MM.1S (cell line): ENCODE measurements at regions not wholly inside any gene's neighbourhood (a gene's known extent, or its start where the extent isn't known, plus 50 kb on each side); places are given as distances from the start of the nearest gene placed in this dataset.

Experiments used
- DNase-seq: peaks from one replicate; pipeline ENCODE4 v3.0.0-alpha.2; 2015
- H2AFZ ChIP-seq: fragments of 300-600 bp; sonication (generic); 2 replicates; pipeline ENCODE4 v1.6.0; 2016; ENCODE audit warnings: antibody characterized with exemption, low read length
- H3F3A ChIP-seq: fragments of 300-600 bp; sonication (generic); 2 replicates; pipeline ENCODE4 v1.6.1; 2016; ENCODE audit warnings: mild to moderate bottlenecking, antibody characterized with exemption, low read length, moderate library complexity, mixed read lengths; ENCODE audit not compliant: insufficient read depth
- H3K27ac ChIP-seq: fragments of 300-600 bp; sonication (generic); 2 replicates; pipeline ENCODE4 v1.5.1; 2016; ENCODE audit warnings: mild to moderate bottlenecking, low read length
- H3K27me3 ChIP-seq: fragments of 300-600 bp; sonication (generic); replicated peaks from 2 replicates; pipeline ENCODE4 v1.6.0; 2016; ENCODE audit warnings: low read length; ENCODE audit not compliant: insufficient read depth
- H3K36me3 ChIP-seq: fragments of 300-600 bp; sonication (generic); replicated peaks from 2 replicates; pipeline ENCODE4 v1.6.1; 2016; ENCODE audit warnings: mild to moderate bottlenecking, low read length, mixed read lengths; ENCODE audit not compliant: insufficient read depth
- H3K4me1 ChIP-seq: fragments of 300-600 bp; sonication (generic); 2 replicates; pipeline ENCODE4 v1.6.1; 2016; ENCODE audit warnings: low read length, mixed read lengths
- H3K4me2 ChIP-seq: fragments of 300-600 bp; sonication (generic); 2 replicates; pipeline ENCODE4 v1.6.0; 2016; ENCODE audit warnings: low read depth, low read length
- H3K4me3 ChIP-seq: fragments of 300-600 bp; sonication (generic); 2 replicates; pipeline ENCODE4 v1.5.1; 2016; ENCODE audit warnings: low read length, mixed read lengths
- H3K79me2 ChIP-seq: fragments of 300-600 bp; sonication (generic); 2 replicates; pipeline ENCODE4 v1.6.1; 2016; ENCODE audit warnings: mixed run types, low read length, mixed read lengths
- H3K9ac ChIP-seq: fragments of 300-600 bp; sonication (generic); 2 replicates; pipeline ENCODE4 v1.6.1; 2016; ENCODE audit warnings: low read length, mixed read lengths
- H3K9me2 ChIP-seq: fragments of 300-600 bp; sonication (generic); replicated peaks from 2 replicates; pipeline ENCODE4 v1.6.1; 2016; ENCODE audit warnings: mild to moderate bottlenecking, low read length, mixed read lengths; ENCODE audit not compliant: insufficient read depth
- H3K9me3 ChIP-seq: fragments of 300-600 bp; sonication (generic); replicated peaks from 2 replicates; pipeline ENCODE4 v1.6.1; 2016; ENCODE audit warnings: mild to moderate bottlenecking, low read length, mixed read lengths; ENCODE audit not compliant: insufficient read depth
- H4K20me1 ChIP-seq: fragments of 300-600 bp; sonication (generic); 2 replicates; pipeline ENCODE4 v1.6.1; 2016; ENCODE audit warnings: mild to moderate bottlenecking, low read length, moderate library complexity, mixed read lengths; ENCODE audit not compliant: insufficient read depth
- CTCF ChIP-seq: fragments of 300-600 bp; sonication (generic); IDR thresholded peaks from 2 replicates; pipeline ENCODE4 v1.5.1; 2016; ENCODE audit warnings: antibody characterized with exemption, low read length, mixed read lengths
- EZH2 ChIP-seq: fragments of 300-600 bp; sonication (generic); optimal IDR thresholded peaks from 2 replicates; pipeline ENCODE3; 2017; ENCODE audit warnings: low read depth, mild to moderate bottlenecking, antibody characterized with exemption, low read length, mixed read lengths
- EZH2phosphoT487 ChIP-seq: fragments of 300-600 bp; sonication (generic); IDR thresholded peaks from 2 replicates; pipeline ENCODE4 v1.6.1; 2018; ENCODE audit warnings: antibody characterized with exemption, low read length

GRCh38 chr4:25474690-25475089, 97.6 kb downstream of the ANAPC4 start:
- H2AFZ ChIP-seq = no peak overlapping the region
- H3K4me2 ChIP-seq = no peak overlapping the region
- no peak for DNase-seq
- no peaks in the 10 kb centered on the region for H3K4me1 ChIP-seq
- H3K27ac ChIP-seq = no peak overlapping the region
- no peak overlapping the region for H3K4me3 ChIP-seq
- H3K27me3 ChIP-seq = no peaks in the 10 kb centered on the region
- no peaks in the 10 kb centered on the region for H4K20me1 ChIP-seq
- H3K9ac ChIP-seq = no peak overlapping the region
- H3K36me3 ChIP-seq = no peaks in the 10 kb centered on the region
- H3K79me2 ChIP-seq = no peaks in the 10 kb centered on the region
- no peaks in the 10 kb centered on the region for H3K9me3 ChIP-seq
- no peak for TF ChIP-seq CTCF
- TF ChIP-seq EZH2 = no peak
- TF ChIP-seq EZH2phosphoT487 = no peak
- no peaks in the 10 kb centered on the region for H3F3A ChIP-seq
- H3K9me2 ChIP-seq = no peaks in the 10 kb centered on the region

- no peak for TF ChIP-seq CTCF
- TF ChIP-seq EZH2 = no peak
- no peak for TF ChIP-seq EZH2phosphoT487
- Histone ChIP-seq H3K9ac (no peak overlapping the region), H4K20me1 (no peaks in the 10 kb centered on the region), H3K9me3 (no peaks in the 10 kb centered on the region), H3K27ac (no peak overlapping the region), H3K4me1 (no peaks in the 10 kb centered on the region), H3K9me2 (no peaks in the 10 kb centered on the region), H3K4me3 (no peak overlapping the region), H3K27me3 (no peaks in the 10 kb centered on the region), H2AFZ (no peak overlapping the region), H3F3A (no peaks in the 10 kb centered on the region), H3K79me2 (no peaks in the 10 kb centered on the region), H3K4me2 (no peak overlapping the region), H3K36me3 (no peaks in the 10 kb centered on the region)
- no peak for DNase-seq
Measured at GRCh38 chr4:25477221-25477620, 100.2 kb downstream of the ANAPC4 start.

GRCh38 chr4:25481648-25482047, 104.6 kb downstream of the ANAPC4 start:
- H3K9me2 ChIP-seq = no peaks in the 10 kb centered on the region
- no peak for DNase-seq
- no peak overlapping the region for H2AFZ ChIP-seq
- H3K27me3 ChIP-seq = no peaks in the 10 kb centered on the region
- H3K9ac ChIP-seq = no peak overlapping the region
- H3F3A ChIP-seq = no peaks in the 10 kb centered on the region
- no peaks in the 10 kb centered on the region for H3K9me3 ChIP-seq
- no peak overlapping the region for H3K4me3 ChIP-seq
- H3K79me2 ChIP-seq = no peaks in the 10 kb centered on the region
- no peaks in the 10 kb centered on the region for H3K4me1 ChIP-seq
- H3K36me3 ChIP-seq = no peaks in the 10 kb centered on the region
- TF ChIP-seq CTCF (no peak), EZH2 (no peak), EZH2phosphoT487 (no peak)
- H4K20me1 ChIP-seq = no peaks in the 10 kb centered on the region
- no peak overlapping the region for H3K27ac ChIP-seq
- no peak overlapping the region for H3K4me2 ChIP-seq
